Psoas muscle (tissue), 7 donors: ENCODE measurements at regions not wholly inside any gene's neighbourhood (a gene's known extent, or its start where the extent isn't known, plus 50 kb on each side); places are given as distances from the start of the nearest gene placed in this dataset.

Source experiments
- ATAC-seq, 4 donors: fragments of 200-7000 bp; cut with Tn5 transposase; one replicate each; pipeline ENCODE4 v1.9.1; 2020; ENCODE audit warnings: moderate library complexity in 3 of 4, mild to moderate bottlenecking in 2 of 4
- DNase-seq, 2 donors: peaks; one replicate each; pipeline ENCODE4 v3.0.0-alpha.2; 2020
- H3K27ac ChIP-seq: fragments of 200-600 bp; one replicate; pipeline ENCODE4 v1.8.0; 2022
- H3K27me3 ChIP-seq, 3 donors: fragments of 200-600 bp in 1 of 3; one replicate each; pipeline versions ENCODE4 v1.6.1 to v1.8.0; 2013 to 2022; ENCODE audit warnings: low read length in 2 of 3, mild to moderate bottlenecking in 2 of 3, moderate library complexity in 1 of 3; ENCODE audit not compliant: insufficient read depth in 3 of 3
- H3K36me3 ChIP-seq, 2 donors: fragments of 200-600 bp in 1 of 2; one replicate each; pipeline versions ENCODE4 v1.6.1 to v1.8.0; 2013 to 2022; ENCODE audit warnings: low read depth in 1 of 2, mild to moderate bottlenecking in 1 of 2, moderate library complexity in 1 of 2; ENCODE audit not compliant: insufficient read depth in 1 of 2
- H3K4me1 ChIP-seq: fragments of 200-600 bp; one replicate; pipeline ENCODE4 v1.8.0; 2022
- H3K4me3 ChIP-seq: fragments of 200-600 bp; one replicate; pipeline ENCODE4 v1.8.0; 2022; ENCODE audit warnings: mild to moderate bottlenecking
- H3K9me3 ChIP-seq: fragments of 200-600 bp; one replicate; pipeline ENCODE4 v1.8.0; 2022
- WGBS, 3 donors: extraction: QIAGEN DNeasy Blood & Tissue Kit; methylation state at CpG; one replicate each; pipeline versions ENCODE4 v1.1.6 to v1.1.7; 2013; 5-methylcytosine and 5-hydroxymethylcytosine counted together
- intact Hi-C, 2 donors: fragments of 100-400 bp; cut with DNase I; formaldehyde crosslinking; loops; one replicate each; pipeline versions ENCODE4 v1.11.0 to v1.14.2; 2022
- TF ChIP-seq, protein P1 (sequence below): fragments of 200-600 bp; IDR thresholded peaks from one replicate; pipeline ENCODE4 v1.8.0; 2022; ENCODE audit warnings: antibody characterized with exemption
- donor health status: healthy with polysubstance abuse.
- donor health status: DM: no; HTN: no; CAD: no; lungs with moderate emphysema.
- donor health status: Bipolar disorder and iron deficiency.
- donor health status: healthy.
- donor health status: DM: yes; HTN: yes; CAD: no.
- donor health status: DM: no; HTN: no; CAD: no.
- donor health status: DM: yes; HTN: yes; CAD: no.

DNA sequence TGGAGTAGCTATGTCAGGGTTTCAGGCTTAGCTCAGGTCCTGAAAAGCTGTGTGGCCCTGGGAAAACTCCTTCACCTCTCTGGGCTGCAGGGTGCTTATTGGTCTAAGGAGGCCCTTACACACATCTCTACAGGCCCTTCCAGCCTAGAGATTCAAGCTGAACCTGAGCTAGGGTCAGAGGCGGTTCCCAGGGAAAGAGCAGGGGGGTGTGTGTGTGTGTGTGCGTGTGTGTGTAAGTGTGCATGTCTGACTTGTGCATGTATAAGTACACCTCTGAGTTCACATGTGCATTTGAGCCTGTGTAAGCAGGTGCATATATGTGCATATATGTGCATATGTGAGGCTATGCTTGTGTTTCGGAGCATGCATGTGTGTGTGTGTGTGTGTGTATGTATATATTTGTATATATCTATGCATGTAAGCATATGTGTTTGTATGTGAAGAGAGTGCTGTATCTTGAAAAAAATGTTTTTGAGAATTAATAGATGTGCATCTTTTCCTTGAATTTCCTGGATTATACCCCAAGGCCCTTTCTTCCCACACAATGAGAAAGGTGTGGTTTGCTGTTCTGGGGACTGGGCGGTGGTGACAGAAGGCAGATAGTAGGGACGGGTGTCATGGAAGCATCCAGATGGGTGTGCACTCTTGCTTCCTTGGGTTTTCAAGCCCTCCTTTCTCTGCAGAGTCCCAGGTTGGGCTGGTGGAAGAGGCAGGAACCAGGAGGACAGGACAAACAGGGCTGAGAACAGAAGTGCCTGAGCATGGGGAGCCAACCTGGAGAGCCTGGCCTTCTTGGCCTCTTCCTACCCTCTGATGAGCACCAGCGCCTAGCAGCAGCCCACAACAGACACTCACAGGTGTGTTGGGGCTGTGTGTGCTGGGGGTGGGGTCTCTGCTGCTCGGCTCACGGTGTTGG, 150.3 kb upstream of the TSHZ3 start:
- Histone ChIP-seq H3K4me1 (no peaks in the 10 kb centered on the region), H3K9me3 (no peaks in the 10 kb centered on the region), H3K4me3 (no peak overlapping the region), H3K27me3 (no peaks in the 10 kb centered on the region), H3K27ac (no peak overlapping the region), H3K36me3 (no peaks in the 10 kb centered on the region)
- intact Hi-C loops: no loop called here
- no peak for ATAC-seq
- WGBS, 3 donors: 80 to 88% (median 82%) methylated on average over 8 of the region's 8 CpGs
- DNase-seq: no peak
- TF ChIP-seq, protein P1, sequence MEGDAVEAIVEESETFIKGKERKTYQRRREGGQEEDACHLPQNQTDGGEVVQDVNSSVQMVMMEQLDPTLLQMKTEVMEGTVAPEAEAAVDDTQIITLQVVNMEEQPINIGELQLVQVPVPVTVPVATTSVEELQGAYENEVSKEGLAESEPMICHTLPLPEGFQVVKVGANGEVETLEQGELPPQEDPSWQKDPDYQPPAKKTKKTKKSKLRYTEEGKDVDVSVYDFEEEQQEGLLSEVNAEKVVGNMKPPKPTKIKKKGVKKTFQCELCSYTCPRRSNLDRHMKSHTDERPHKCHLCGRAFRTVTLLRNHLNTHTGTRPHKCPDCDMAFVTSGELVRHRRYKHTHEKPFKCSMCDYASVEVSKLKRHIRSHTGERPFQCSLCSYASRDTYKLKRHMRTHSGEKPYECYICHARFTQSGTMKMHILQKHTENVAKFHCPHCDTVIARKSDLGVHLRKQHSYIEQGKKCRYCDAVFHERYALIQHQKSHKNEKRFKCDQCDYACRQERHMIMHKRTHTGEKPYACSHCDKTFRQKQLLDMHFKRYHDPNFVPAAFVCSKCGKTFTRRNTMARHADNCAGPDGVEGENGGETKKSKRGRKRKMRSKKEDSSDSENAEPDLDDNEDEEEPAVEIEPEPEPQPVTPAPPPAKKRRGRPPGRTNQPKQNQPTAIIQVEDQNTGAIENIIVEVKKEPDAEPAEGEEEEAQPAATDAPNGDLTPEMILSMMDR: no peak

GRCh38 chr19:31500197-31500830, 151.1 kb upstream of the TSHZ3 start:
- H3K4me1 ChIP-seq: no peaks in the 10 kb centered on the region
- DNase-seq (no peak), ATAC-seq (no peak)
- no peak overlapping the region for H3K27ac ChIP-seq
- intact Hi-C loops: no loop called here
- H3K4me3 ChIP-seq: no peak overlapping the region
- H3K27me3 ChIP-seq: no peaks in the 10 kb centered on the region
- H3K36me3 ChIP-seq: no peaks in the 10 kb centered on the region
- TF ChIP-seq, protein P1: no peak
- WGBS, 3 donors: 36 to 52% (median 42%) methylated on average over 6 to 8 of the region's 8 CpGs
- no peaks in the 10 kb centered on the region for H3K9me3 ChIP-seq

DNA sequence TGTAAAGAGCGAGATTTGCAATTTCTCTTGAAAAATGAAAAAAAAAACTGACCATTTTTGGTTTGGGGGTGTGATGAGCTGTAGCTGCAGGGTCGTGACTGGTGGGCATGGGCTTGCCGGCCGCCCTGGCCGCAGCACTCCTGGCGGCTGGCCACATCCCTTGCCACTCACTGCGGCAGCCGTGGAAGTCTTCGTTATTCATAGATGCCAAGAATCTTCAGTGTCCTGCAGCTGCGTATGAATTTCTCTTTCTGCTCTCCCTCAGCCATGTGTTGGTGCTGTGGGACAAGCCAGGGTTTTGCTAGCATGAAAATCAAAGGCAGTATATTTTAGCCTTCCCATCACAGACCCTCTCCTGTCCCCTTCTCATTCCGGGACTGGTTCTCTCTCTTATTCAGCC, 151.7 kb upstream of the TSHZ3 start:
- H3K27me3 ChIP-seq: no peaks in the 10 kb centered on the region
- H3K9me3 ChIP-seq: no peaks in the 10 kb centered on the region
- no peak overlapping the region for H3K27ac ChIP-seq
- H3K4me1 ChIP-seq: no peaks in the 10 kb centered on the region
- no peaks in the 10 kb centered on the region for H3K36me3 ChIP-seq
- TF ChIP-seq, protein P1: no peak
- ATAC-seq (no peak), DNase-seq (no peak)
- intact Hi-C loops: no loop called here
- 31 to 38% (median 37%) methylated on average over 11 of the region's 11 CpGs for WGBS, 3 donors
- no peak overlapping the region for H3K4me3 ChIP-seq

- H3K9me3 ChIP-seq: no peaks in the 10 kb centered on the region
- DNase-seq (no peak), ATAC-seq (no peak)
- H3K4me1 ChIP-seq: no peaks in the 10 kb centered on the region
- H3K27me3 ChIP-seq: no peaks in the 10 kb centered on the region
- WGBS, 3 donors: 67 to 80% (median 75%) methylated on average over 4 of the region's 4 CpGs
- intact Hi-C loops: no loop called here
- TF ChIP-seq, protein P1: no peak
- H3K27ac ChIP-seq: no peak overlapping the region
- no peaks in the 10 kb centered on the region for H3K36me3 ChIP-seq
- H3K4me3 ChIP-seq: no peak overlapping the region
Measured at GRCh38 chr19:31501427-31502195, 152.4 kb upstream of the TSHZ3 start.
